ENCODE measurements at regions not wholly inside any gene's neighbourhood (a gene's known extent, or its start where the extent isn't known, plus 50 kb on each side); places are given as distances from the start of the nearest gene placed in this dataset.

GRCh38 chr6:37106554-37106953 lies 63.4 kb upstream of the PIM1 start:
- TF ChIP-seq CTCF (conservative IDR thresholded peaks at IDR 0.05) = no peak

GRCh38 chr6:37106982-37107491 lies 62.9 kb upstream of the PIM1 start:
- Mint-ChIP-seq H3K4me1 (peaks cover 34% of the 10 kb centered on the region), H3K36me3 (ENCODE audit: low read depth) (no peaks in the 10 kb centered on the region), H3K27ac (ENCODE audit: unreplicated experiment) (no peak overlapping the region), H3K4me3 (no peak overlapping the region), H3K9me3 (no peaks in the 10 kb centered on the region), H3K27me3 (ENCODE audit: low read depth) (no peaks in the 10 kb centered on the region)
- no peak for TF ChIP-seq CTCF (conservative IDR thresholded peaks at IDR 0.05)
- DNase-seq (ENCODE audit: low read depth, low spot score) = no peak

More at GRCh38 chr6:37106554-37106953, 63.4 kb upstream of the PIM1 start:
- Mint-ChIP-seq H3K27me3 (ENCODE audit: low read depth) (no peaks in the 10 kb centered on the region), H3K4me1 (peaks cover 38% of the 10 kb centered on the region), H3K36me3 (ENCODE audit: low read depth) (no peaks in the 10 kb centered on the region), H3K9me3 (no peaks in the 10 kb centered on the region), H3K27ac (ENCODE audit: unreplicated experiment) (no peak overlapping the region), H3K4me3 (no peak overlapping the region)
- DNase-seq (ENCODE audit: low read depth, low spot score) = no peak

GRCh38 chr6:37109714-37110499 lies 60.0 kb upstream of the PIM1 start:
- Mint-ChIP-seq H3K27me3 (ENCODE audit: low read depth) (no peaks in the 10 kb centered on the region), H3K27ac (ENCODE audit: unreplicated experiment) (no peak overlapping the region), H3K36me3 (ENCODE audit: low read depth) (no peaks in the 10 kb centered on the region), H3K4me1 (peaks cover 9% of the 10 kb centered on the region), H3K9me3 (peaks cover 1% of the 10 kb centered on the region), H3K4me3 (no peak overlapping the region)
- no peak for TF ChIP-seq CTCF (conservative IDR thresholded peaks at IDR 0.05)
- no peak for DNase-seq (ENCODE audit: low read depth, low spot score)

GRCh38 chr6:37110500-37111461 lies 59.2 kb upstream of the PIM1 start:
- no peak for TF ChIP-seq CTCF (conservative IDR thresholded peaks at IDR 0.05)
- DNase-seq (ENCODE audit: low read depth, low spot score) = no peak
- peaks cover 2% of the 10 kb centered on the region for H3K9me3 Mint-ChIP-seq
- H3K27me3 Mint-ChIP-seq (ENCODE audit: low read depth) = no peaks in the 10 kb centered on the region
- no peak overlapping the region for H3K4me3 Mint-ChIP-seq
- H3K36me3 Mint-ChIP-seq (ENCODE audit: low read depth) = no peaks in the 10 kb centered on the region
- H3K4me1 Mint-ChIP-seq = peaks cover under 1% of the 10 kb centered on the region
- no peak overlapping the region for H3K27ac Mint-ChIP-seq (ENCODE audit: unreplicated experiment)

- Mint-ChIP-seq H3K4me1 (no peaks in the 10 kb centered on the region), H3K36me3 (ENCODE audit: low read depth) (no peaks in the 10 kb centered on the region), H3K27me3 (ENCODE audit: low read depth) (no peaks in the 10 kb centered on the region), H3K27ac (ENCODE audit: unreplicated experiment) (no peak overlapping the region), H3K4me3 (no peak overlapping the region), H3K9me3 (peaks cover 2% of the 10 kb centered on the region)
- DNase-seq (ENCODE audit: low read depth, low spot score) = no peak
- no peak for TF ChIP-seq CTCF (conservative IDR thresholded peaks at IDR 0.05)
These were observed 56.0 kb upstream of the PIM1 start for GRCh38 chr6:37113976-37114375.

Data from neural crest cell (in vitro differentiated cells).